Keratinocyte (primary cell): ENCODE measurements at regions not wholly inside any gene's neighbourhood (a gene's known extent, or its start where the extent isn't known, plus 50 kb on each side); places are given as distances from the start of the nearest gene placed in this dataset.
A peak's percentile ranks its signal among the peaks of the same experiment; 100 is the strongest.

ENCODE experiments used
- DNase-seq: peaks from one replicate; pipeline ENCODE4 v3.0.0-alpha.2; 2011; ENCODE audit warnings: low read depth, missing footprints, low spot score
- FAIRE-seq: peaks from 2 replicates; lab custom pipeline; 2011; peaks lifted over from hg19 to GRCh38; lab: Jason Lieb, UNC
- H2AFZ ChIP-seq: 2 replicates; pipeline ENCODE4 v1.6.0; 2012; ENCODE audit warnings: low read length, control low read depth, inconsistent platforms; ENCODE audit not compliant: control insufficient read depth
- H3K27ac ChIP-seq: 2 replicates; pipeline ENCODE4 v1.5.1; 2011; ENCODE audit warnings: low read length; ENCODE audit not compliant: control insufficient read depth, insufficient read depth
- H3K27me3 ChIP-seq: 3 replicates; pipeline ENCODE4 v1.6.0; 2011; ENCODE audit warnings: low read length; ENCODE audit not compliant: control insufficient read depth, insufficient read depth; ENCODE audit errors: extremely low read depth
- H3K36me3 ChIP-seq, 2 experiments: 2 replicates in 1 of 2; 3 replicates in 1 of 2; pipeline ENCODE4 v1.5.1; 2011; ENCODE audit warnings: low read length in 2 of 2, mild to moderate bottlenecking in 1 of 2; ENCODE audit not compliant: control insufficient read depth in 2 of 2, insufficient read depth in 2 of 2; ENCODE audit errors: extremely low read depth in 1 of 2
- H3K4me1 ChIP-seq: 3 replicates; pipeline ENCODE4 v1.5.1; 2011; ENCODE audit warnings: low read length; ENCODE audit not compliant: control insufficient read depth, insufficient read depth; ENCODE audit errors: extremely low read depth
- H3K4me2 ChIP-seq: 3 replicates; pipeline ENCODE4 v1.6.0; 2011; ENCODE audit warnings: low read depth, low read length; ENCODE audit not compliant: control insufficient read depth, insufficient read depth; ENCODE audit errors: extremely low read depth
- H3K4me3 ChIP-seq, 3 experiments: fragments of 200-600 bp in 1 of 3; sonication (generic) in 1 of 3; 2 replicates in 2 of 3; 3 replicates in 1 of 3; pipeline ENCODE4 v1.5.1; 2011 to 2016; ENCODE audit warnings: low read length in 3 of 3, mild to moderate bottlenecking in 3 of 3, control low read depth in 2 of 3, inconsistent platforms in 1 of 3, low read depth in 1 of 3, mixed read lengths in 1 of 3, mixed run types in 1 of 3, moderate library complexity in 1 of 3; ENCODE audit not compliant: control insufficient read depth in 2 of 3, insufficient read depth in 2 of 3; ENCODE audit errors: extremely low read depth in 1 of 3
- H3K79me2 ChIP-seq: 2 replicates; pipeline ENCODE4 v1.6.0; 2012; ENCODE audit warnings: low read length; ENCODE audit not compliant: control insufficient read depth, insufficient read depth
- H3K9ac ChIP-seq: 3 replicates; pipeline ENCODE4 v1.6.0; 2011; ENCODE audit warnings: low read length; ENCODE audit not compliant: control insufficient read depth, insufficient read depth; ENCODE audit errors: extremely low read depth
- H3K9me1 ChIP-seq: 3 replicates; pipeline ENCODE4 v1.6.0; 2011; ENCODE audit warnings: low read length; ENCODE audit not compliant: control insufficient read depth, insufficient read depth; ENCODE audit errors: extremely low read depth
- H3K9me3 ChIP-seq: 2 replicates; pipeline ENCODE4 v1.5.1; 2012; ENCODE audit warnings: low read depth, low read length; ENCODE audit not compliant: control insufficient read depth
- H4K20me1 ChIP-seq: 3 replicates; pipeline ENCODE4 v1.6.0; 2011; ENCODE audit warnings: low read length; ENCODE audit not compliant: control insufficient read depth, insufficient read depth; ENCODE audit errors: extremely low read depth
- CTCF ChIP-seq, 3 experiments: IDR thresholded peaks in 1 of 3; conservative IDR thresholded peaks in 1 of 3; optimal IDR thresholded peaks in 1 of 3; 2 replicates in 2 of 3; 3 replicates in 1 of 3; pipeline versions ENCODE3 to v1.5.1; 2011; ENCODE audit warnings: low read length in 3 of 3, mild to moderate bottlenecking in 3 of 3, moderate library complexity in 2 of 3, control low read depth in 1 of 3, inconsistent platforms in 1 of 3; ENCODE audit not compliant: insufficient read depth in 2 of 3; ENCODE audit errors: extremely low read depth in 1 of 3
- EZH2 ChIP-seq: IDR thresholded peaks from one replicate; pipeline ENCODE4 v1.6.1; 2012; ENCODE audit warnings: inconsistent platforms, mild to moderate bottlenecking, low read length, moderate library complexity
- dilution Hi-C: fragments of 300-500 bp; cut with MboI; formaldehyde crosslinking; loops from one replicate; pipeline ENCODE4 v1.7.0; 2020; ENCODE audit warnings: low sequenced_read_pairs; ENCODE audit not compliant: extremely low pct_ligation_motif_present

GRCh38 chr18:73407506-73407905 lies 539.7 kb upstream of the NETO1 start:
- peak overlapping the region; percentile 88 for H2AFZ ChIP-seq
- TF ChIP-seq CTCF (optimal IDR thresholded peaks at IDR 0.05 in 1 of 3, IDR thresholded peaks at IDR 0.05 in 1 of 3, conservative IDR thresholded peaks at IDR 0.05 in 1 of 3; ENCODE audit: extremely low read depth in 1 of 3, insufficient read depth in 2 of 3, low read length in 3 of 3) (no peak), EZH2 (no peak)

GRCh38 chr18:73384246-73384645 lies 516.5 kb upstream of the NETO1 start:
- Histone ChIP-seq H3K79me2 (no peaks in the 10 kb centered on the region), H3K27ac (no peak overlapping the region), H3K9ac (no peak overlapping the region), H3K27me3 (no peaks in the 10 kb centered on the region), H3K9me1 (no peaks in the 10 kb centered on the region), H3K9me3 (no peaks in the 10 kb centered on the region), H4K20me1 (no peaks in the 10 kb centered on the region), H3K4me2 (no peak overlapping the region), H2AFZ (no peak overlapping the region), H3K4me3 (no peak overlapping the region), H3K4me1 (peaks cover 10% of the 10 kb centered on the region), H3K36me3 (no peaks in the 10 kb centered on the region)
- FAIRE-seq (no peak), DNase-seq (no peak)
- TF ChIP-seq CTCF (optimal IDR thresholded peaks at IDR 0.05 in 1 of 3, IDR thresholded peaks at IDR 0.05 in 1 of 3, conservative IDR thresholded peaks at IDR 0.05 in 1 of 3; ENCODE audit: extremely low read depth in 1 of 3, insufficient read depth in 2 of 3, low read length in 3 of 3) = no peak
- TF ChIP-seq EZH2 = no peak
- dilution Hi-C loops = no loop called here

More at GRCh38 chr18:73407506-73407905, 539.7 kb upstream of the NETO1 start:
- Histone ChIP-seq H3K4me1 (peaks cover 6% of the 10 kb centered on the region), H3K9me3 (no peaks in the 10 kb centered on the region), H3K79me2 (no peaks in the 10 kb centered on the region), H3K9me1 (no peaks in the 10 kb centered on the region), H3K4me3 (no peak overlapping the region), H3K4me2 (peak overlapping the region; percentile 20), H3K9ac (no peak overlapping the region), H3K36me3 (no peaks in the 10 kb centered on the region), H4K20me1 (no peaks in the 10 kb centered on the region), H3K27me3 (no peaks in the 10 kb centered on the region), H3K27ac (no peak overlapping the region)
- DNase-seq (no peak), FAIRE-seq (peak; percentile 83)
- dilution Hi-C loops = no loop called here
